Heart right ventricle (tissue), 16 donors: ENCODE measurements at regions not wholly inside any gene's neighbourhood (a gene's known extent, or its start where the extent isn't known, plus 50 kb on each side); places are given as distances from the start of the nearest gene placed in this dataset.
"Not testable (repeated sequence)": the region's sequence is repeated elsewhere in the genome, so short reads cannot be mapped to it uniquely, and the experiment has no call there.

Experiments used
- ATAC-seq, 8 donors: fragments of 200-7000 bp; cut with Tn5 transposase; one replicate each; pipeline ENCODE4 v1.9.1; 2020; ENCODE audit warnings: mild to moderate bottlenecking in 8 of 8, moderate library complexity in 8 of 8, moderate number of reproducible peaks in 1 of 8
- DNase-seq, 2 donors: peaks; one replicate each; pipeline ENCODE4 v3.0.0-alpha.2; 2020
- H3K27ac ChIP-seq, 10 donors: fragments of 200-600 bp; sonication (generic) in 2 of 10; one replicate each; pipeline versions ENCODE4 v1.5.0 to v1.8.0; 2020 to 2022; ENCODE audit warnings: mild to moderate bottlenecking in 3 of 10
- H3K27me3 ChIP-seq, 7 donors: fragments of 200-600 bp; one replicate each; pipeline ENCODE4 v1.8.0; 2021 to 2022; ENCODE audit warnings: mild to moderate bottlenecking in 2 of 7
- H3K36me3 ChIP-seq, 9 donors: fragments of 200-600 bp; sonication (generic) in 1 of 9; one replicate each; pipeline versions ENCODE4 v1.5.0 to v1.8.0; 2020 to 2022; ENCODE audit warnings: mild to moderate bottlenecking in 2 of 9
- H3K4me1 ChIP-seq, 9 donors: fragments of 200-600 bp; sonication (generic) in 1 of 9; one replicate each; pipeline versions ENCODE4 v1.5.0 to v1.8.0; 2020 to 2022; ENCODE audit warnings: mild to moderate bottlenecking in 4 of 9
- H3K4me3 ChIP-seq, 10 donors: fragments of 200-600 bp; sonication (generic) in 2 of 10; one replicate each; pipeline versions ENCODE4 v1.5.0 to v1.8.0; 2020 to 2022; ENCODE audit warnings: mild to moderate bottlenecking in 7 of 10, moderate library complexity in 2 of 10
- H3K9me3 ChIP-seq, 11 donors: fragments of 200-600 bp in 10 of 11; sonication (generic) in 2 of 11; one replicate each; pipeline versions ENCODE4 v1.5.0 to v1.8.0; 2013 to 2022; ENCODE audit warnings: mild to moderate bottlenecking in 2 of 11, control low read depth in 1 of 11, moderate library complexity in 1 of 11
- WGBS, 2 donors: extraction: QIAGEN DNeasy Blood & Tissue Kit; methylation state at CpG; one replicate each; pipeline ENCODE4 v1.1.7; 2013; ENCODE audit warnings: inconsistent platforms in 1 of 2; 5-methylcytosine and 5-hydroxymethylcytosine counted together
- intact Hi-C, 10 donors: fragments of 100-400 bp; cut with DNase I; formaldehyde crosslinking; loops; one replicate each; pipeline versions ENCODE4 v1.11.1 to v1.14.2; 2022
- TF ChIP-seq, protein P1 (sequence below), 9 donors: fragments of 200-600 bp; sonication (generic) in 2 of 9; IDR thresholded peaks; one replicate each; pipeline versions ENCODE4 v1.5.0 to v1.8.0; 2021 to 2022; ENCODE audit warnings: antibody characterized with exemption in 9 of 9, mild to moderate bottlenecking in 5 of 9, moderate library complexity in 1 of 9
- donor health status: Arrhythmogenic right ventricular cardiomyopathy.
- donor health status: ischemic (EF 13 %, LVEDD 7.1; RV severe dilation, severe dysfunction).
- donor health status: healthy with polysubstance abuse.
- donor health status: DM: no; HTN: yes; CAD: no.
- donor health status: DM: no; HTN: no; CAD: no.
- donor health status: ischemic (EF 25% LVEDD 6.9; RV normal size, moderate dysfunction).
- donor health status: ischemic (EF 25% LVEDD 5.7; RV mildly dilated, moderate dysfunction).
- donor health status: healthy.
- donor health status: DM: yes; HTN: yes; CAD: no.
- donor health status: Ischemic cardiomyopathy.
- donor health status: ischemic (EF 35%, LVEDD 5.7; RV mildly dilated, moderate dysfunction).
- donor health status: nonischemic (EF 11% LVEDD 7.7; RV severe dilation, severe dysfunction).
- donor health status: DM: yes; HTN: yes; CAD: no.
- donor health status: PGD.
- donor health status: ischemic (EF 29% LVEDD 5.4; RV normal size, mild dysfunction).
- donor health status: nonischemic (EF 23%, LVEDD 6.1; RV moderate dilation, normal function).

DNA sequence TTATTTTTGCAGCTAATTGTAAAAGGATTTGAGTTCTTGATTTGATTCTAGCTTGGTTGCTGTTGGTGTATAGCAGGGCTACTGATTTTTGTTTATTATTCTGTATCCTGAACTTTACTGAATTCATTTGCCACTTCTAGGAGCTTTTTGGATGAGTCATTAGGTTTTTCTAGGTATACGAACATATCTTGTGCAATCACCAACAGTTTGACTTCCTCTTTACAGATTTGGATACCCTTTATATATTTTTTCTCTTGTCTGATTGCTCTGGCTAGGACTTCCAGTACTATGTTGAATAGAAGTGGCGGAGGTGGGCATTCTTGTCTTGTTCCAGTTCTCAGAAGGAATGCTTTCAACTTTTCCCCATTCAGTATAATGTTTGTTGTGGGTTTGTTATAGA, 210.8 kb downstream of the FGF10 start:
- Histone ChIP-seq H3K27ac (no peak overlapping the region), H3K27me3 (no peaks in the 10 kb centered on the region), H3K4me1 (no peaks in the 10 kb centered on the region), H3K9me3 (peaks cover 0 to 53% (median 20%) of the 10 kb centered on the region in 11 donors), H3K4me3 (no peak overlapping the region), H3K36me3 (no peaks in the 10 kb centered on the region)
- intact Hi-C loops: no loop called here
- 71 to 88% methylated on average over 2 of the region's 2 CpGs for WGBS, 2 donors
- TF ChIP-seq, protein P1, sequence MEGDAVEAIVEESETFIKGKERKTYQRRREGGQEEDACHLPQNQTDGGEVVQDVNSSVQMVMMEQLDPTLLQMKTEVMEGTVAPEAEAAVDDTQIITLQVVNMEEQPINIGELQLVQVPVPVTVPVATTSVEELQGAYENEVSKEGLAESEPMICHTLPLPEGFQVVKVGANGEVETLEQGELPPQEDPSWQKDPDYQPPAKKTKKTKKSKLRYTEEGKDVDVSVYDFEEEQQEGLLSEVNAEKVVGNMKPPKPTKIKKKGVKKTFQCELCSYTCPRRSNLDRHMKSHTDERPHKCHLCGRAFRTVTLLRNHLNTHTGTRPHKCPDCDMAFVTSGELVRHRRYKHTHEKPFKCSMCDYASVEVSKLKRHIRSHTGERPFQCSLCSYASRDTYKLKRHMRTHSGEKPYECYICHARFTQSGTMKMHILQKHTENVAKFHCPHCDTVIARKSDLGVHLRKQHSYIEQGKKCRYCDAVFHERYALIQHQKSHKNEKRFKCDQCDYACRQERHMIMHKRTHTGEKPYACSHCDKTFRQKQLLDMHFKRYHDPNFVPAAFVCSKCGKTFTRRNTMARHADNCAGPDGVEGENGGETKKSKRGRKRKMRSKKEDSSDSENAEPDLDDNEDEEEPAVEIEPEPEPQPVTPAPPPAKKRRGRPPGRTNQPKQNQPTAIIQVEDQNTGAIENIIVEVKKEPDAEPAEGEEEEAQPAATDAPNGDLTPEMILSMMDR (IDR thresholded peaks at IDR 0.05): no peak
- DNase-seq: no peak
- ATAC-seq: no peak

DNA sequence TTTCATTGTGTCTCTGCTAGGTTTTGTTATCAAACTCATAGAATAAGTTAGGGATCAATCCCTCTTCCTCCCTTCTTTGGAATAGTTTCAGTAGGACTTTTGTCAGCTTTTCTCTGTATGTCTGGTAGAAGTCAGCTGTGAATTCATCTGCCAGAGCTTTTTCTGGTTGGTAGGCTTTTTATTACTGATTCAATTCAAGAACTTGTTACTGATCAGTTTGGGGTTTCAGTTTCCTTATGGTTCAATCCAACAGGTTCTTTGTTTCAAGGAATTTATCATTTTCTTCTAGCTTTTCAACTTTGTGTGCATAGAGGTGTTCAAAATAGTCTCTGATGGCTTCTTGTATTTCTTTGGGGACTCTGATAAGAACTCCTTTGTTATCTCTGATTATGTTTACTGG, 221.7 kb downstream of the FGF10 start:
- Histone ChIP-seq H3K27ac (no peak overlapping the region), H3K4me1 (no peaks in the 10 kb centered on the region), H3K9me3 (peaks cover 0 to 27% (median 8%) of the 10 kb centered on the region in 11 donors), H3K36me3 (no peaks in the 10 kb centered on the region), H3K27me3 (no peaks in the 10 kb centered on the region), H3K4me3 (no peak overlapping the region)
- ATAC-seq (no peak), DNase-seq (no peak)
- intact Hi-C loops: no loop called here
- TF ChIP-seq, protein P1 (IDR thresholded peaks at IDR 0.05): no peak

DNA sequence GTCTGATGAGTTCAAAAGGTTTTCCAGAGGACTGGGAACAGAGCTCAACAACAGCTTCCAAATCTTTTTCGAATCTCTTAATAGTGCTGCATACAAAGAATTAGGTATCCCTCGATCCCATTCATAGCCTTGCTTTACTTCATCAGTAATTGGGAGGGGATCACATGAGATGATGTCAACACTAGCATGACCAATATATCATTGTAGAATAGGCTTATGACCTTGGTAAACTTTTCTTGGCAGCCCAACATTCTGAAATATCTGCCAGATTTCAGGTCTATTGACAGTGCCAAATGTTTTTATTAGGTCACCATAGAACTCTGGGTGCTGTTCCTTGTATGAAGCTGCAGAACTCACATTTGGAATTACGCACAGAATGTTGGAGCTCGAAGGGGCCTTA, 228.9 kb downstream of the FGF10 start:
- Histone ChIP-seq H3K27me3 (no peaks in the 10 kb centered on the region), H3K36me3 (no peaks in the 10 kb centered on the region), H3K4me3 (no peak overlapping the region), H3K9me3 (peaks cover 0 to 40% (median 22%) of the 10 kb centered on the region in 11 donors), H3K4me1 (no peaks in the 10 kb centered on the region), H3K27ac (no peak overlapping the region)
- DNase-seq (no peak), ATAC-seq (no peak)
- 71 to 88% methylated on average over 4 of the region's 4 CpGs for WGBS, 2 donors
- TF ChIP-seq, protein P1 (IDR thresholded peaks at IDR 0.05): no peak
- intact Hi-C loops: no loop called here

DNA sequence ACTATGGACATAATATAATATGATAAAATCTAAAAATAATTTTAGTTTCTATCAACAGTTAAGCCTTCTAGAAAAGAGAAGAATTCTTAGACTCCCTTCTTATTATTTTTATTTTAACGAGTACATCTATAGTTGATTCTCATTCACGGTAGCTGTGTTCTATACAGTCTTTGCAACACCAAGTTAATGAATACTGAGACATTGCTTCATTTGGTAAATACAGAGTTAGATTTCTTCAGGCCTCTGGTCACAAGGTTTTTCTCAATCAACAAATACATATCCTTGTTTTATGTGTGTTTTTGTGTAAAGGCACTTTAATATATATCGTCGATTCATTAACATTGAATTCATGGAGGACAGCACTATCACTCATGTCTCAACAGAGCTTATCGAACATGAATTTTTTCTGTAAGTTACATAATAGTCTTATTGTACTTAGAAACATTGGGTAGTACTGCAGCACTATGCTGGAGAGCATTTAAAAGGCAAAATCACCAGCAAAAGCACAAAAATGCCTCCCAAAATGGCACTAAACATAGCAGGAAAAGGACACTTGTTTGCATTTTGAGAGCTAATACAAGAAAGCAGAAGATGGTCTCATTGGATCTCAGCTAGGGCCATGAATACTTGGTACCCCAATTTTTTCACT, 239.0 kb downstream of the FGF10 start:
- Histone ChIP-seq H3K27me3 (no peaks in the 10 kb centered on the region), H3K36me3 (no peaks in the 10 kb centered on the region), H3K4me3 (no peak overlapping the region), H3K27ac (no peak overlapping the region), H3K9me3 (peaks cover 0 to 21% (median 8%) of the 10 kb centered on the region in 11 donors), H3K4me1 (no peaks in the 10 kb centered on the region)
- intact Hi-C loops: no loop called here
- TF ChIP-seq, protein P1 (IDR thresholded peaks at IDR 0.05): no peak
- DNase-seq: no peak
- WGBS, 2 donors: 89% methylated on average over 5 of the region's 5 CpGs
- no peak for ATAC-seq

DNA sequence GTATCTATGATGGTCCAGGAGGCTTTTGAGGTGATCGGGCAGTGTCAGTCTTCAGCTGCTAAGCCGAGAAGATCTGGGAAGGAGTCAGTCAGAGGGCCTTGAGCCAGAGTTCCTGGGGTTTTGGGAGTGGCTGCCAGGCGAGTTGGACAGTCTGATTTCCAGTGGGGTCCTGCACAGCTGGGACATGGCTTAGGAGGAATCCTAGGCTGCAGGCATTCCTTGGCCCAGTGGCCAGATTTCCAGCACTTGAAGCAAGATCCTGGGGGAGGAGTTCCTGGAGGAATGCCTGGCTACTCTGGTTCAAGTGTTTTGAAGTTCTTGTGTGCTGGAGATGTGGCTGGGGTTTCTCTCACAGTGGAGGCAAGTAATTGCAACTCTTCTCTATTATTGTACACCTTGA, 271.3 kb downstream of the FGF10 start:
- intact Hi-C loops: not testable (repeated sequence)
- WGBS, 2 donors: 56 to 67% methylated on average over 3 of the region's 3 CpGs

DNA sequence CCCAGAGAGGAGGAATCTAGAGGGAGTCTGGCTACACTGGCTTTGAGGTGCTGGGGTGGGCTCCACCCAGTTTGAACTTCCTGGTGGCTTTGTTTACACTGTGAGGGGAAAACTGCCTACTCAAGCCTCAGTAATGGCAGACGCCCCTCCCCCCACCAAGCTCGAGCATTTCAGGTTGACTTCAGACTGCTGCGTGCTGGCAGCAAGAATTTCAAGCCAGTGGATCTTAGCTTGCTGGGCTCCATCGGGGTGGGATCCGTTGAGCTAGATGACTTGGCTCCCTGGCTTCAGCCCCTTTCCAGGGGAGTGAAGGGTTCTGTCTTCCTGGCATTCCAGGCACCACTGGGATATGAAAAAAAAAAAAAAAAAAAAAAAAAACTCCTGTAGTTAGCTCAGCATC, 281.0 kb downstream of the FGF10 start:
- H3K36me3 ChIP-seq, DNase-seq, H3K27me3 ChIP-seq, intact Hi-C loops, ATAC-seq, H3K27ac ChIP-seq, H3K4me1 ChIP-seq, H3K4me3 ChIP-seq: not testable (repeated sequence)
- WGBS, 2 donors: 64 to 71% methylated on average over 5 of the region's 5 CpGs
- peaks cover 0 to 50% (median 15%) of the 10 kb centered on the region in 11 donors for H3K9me3 ChIP-seq

More for the DNA sequence above, 271.3 kb downstream of the FGF10 start:
- H3K36me3 ChIP-seq, ATAC-seq, H3K4me1 ChIP-seq, H3K4me3 ChIP-seq, H3K27me3 ChIP-seq, H3K27ac ChIP-seq: not testable (repeated sequence)
- peaks cover 0 to 14% (median 0%) of the 10 kb centered on the region in 11 donors for H3K9me3 ChIP-seq
- DNase-seq: peak; percentile 25 to 47
